Amniotic epithelial cell (primary cell): ENCODE measurements at regions not wholly inside any gene's neighbourhood (a gene's known extent, or its start where the extent isn't known, plus 50 kb on each side); places are given as distances from the start of the nearest gene placed in this dataset.
A peak's percentile ranks its signal among the peaks of the same experiment; 100 is the strongest.

Experiments used
- DNase-seq: peaks from one replicate; pipeline ENCODE4 v3.0.0-alpha.2; 2010; ENCODE audit warnings: low read depth

GRCh38 chr4:124219389-124219788, 493.1 kb downstream of the ANKRD50 start:
- no peak for DNase-seq

GRCh38 chr4:124224256-124224655, 488.3 kb downstream of the ANKRD50 start:
- DNase-seq, result no peak

DNA sequence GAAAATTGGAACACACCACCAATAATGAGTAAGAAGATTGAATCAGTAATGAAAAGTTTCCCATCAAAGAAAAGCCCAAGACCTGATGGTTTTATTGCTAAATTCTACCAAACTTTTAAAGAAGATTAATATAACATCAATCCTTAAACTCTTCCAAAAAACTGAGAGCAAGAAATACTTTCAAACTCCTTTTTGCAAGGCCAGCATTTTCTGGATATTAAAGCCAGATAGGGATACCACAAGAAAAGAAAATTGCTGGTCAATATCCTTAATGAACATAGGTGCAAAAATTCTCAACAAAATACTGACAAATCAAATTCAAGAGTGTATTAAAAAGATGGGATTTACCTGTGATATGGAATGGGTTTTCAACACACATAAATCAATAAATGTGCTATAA, 484.6 kb downstream of the ANKRD50 start:
- DNase-seq, result no peak

DNA sequence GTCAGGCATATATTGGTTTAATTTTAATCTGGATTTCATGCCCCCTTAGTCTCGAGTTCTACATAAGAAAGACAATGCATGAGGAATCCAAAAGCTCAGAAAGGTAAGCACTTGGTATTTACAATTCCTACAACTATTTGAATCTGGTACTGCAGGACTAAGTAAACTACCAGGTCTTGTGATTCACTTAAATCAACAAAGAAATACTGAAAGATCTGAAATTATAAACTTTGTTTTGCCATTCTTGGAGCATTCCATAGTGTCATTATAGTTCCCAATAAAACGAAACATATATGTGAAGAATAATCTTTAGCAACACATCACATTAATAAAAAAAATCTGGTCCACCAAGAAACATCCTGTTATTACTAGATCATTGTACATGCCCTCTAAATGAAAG, 482.3 kb downstream of the ANKRD50 start:
- no peak for DNase-seq

GRCh38 chr4:124234771-124235170, 477.8 kb downstream of the ANKRD50 start:
- peak; percentile 72 for DNase-seq

DNA sequence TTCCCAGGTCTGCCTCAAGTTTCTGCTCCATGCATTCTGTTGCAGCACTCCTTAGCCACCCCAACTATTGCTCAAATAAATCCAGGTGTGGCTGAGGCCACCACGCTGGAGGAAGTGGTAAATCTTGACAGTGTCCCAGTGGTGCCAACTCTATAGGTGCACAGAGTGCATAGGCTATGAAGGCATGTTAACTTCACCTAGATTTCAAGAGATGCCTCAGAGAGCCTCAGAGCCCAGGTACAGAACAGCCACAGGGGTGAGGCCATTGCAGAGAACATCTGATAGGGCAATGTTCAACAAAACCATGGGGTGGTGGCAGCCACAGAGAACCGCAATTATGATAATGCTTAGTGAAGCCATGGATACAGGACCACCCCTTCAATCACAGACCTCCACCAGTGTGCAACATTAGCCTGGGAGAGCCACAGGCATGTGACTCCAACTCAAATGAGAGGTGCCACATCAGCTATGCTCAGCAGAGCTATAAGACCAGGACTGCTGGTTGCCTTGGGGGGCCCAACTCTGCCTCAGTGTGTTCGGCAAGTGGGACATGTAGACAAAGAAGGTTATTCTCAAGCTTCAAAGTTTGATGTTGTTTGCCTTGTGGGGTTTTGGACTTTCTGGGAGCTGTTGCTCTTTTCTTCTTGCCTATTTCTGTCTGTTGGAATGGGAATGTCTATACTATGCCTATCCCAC, 468.7 kb downstream of the ANKRD50 start:
- no peak for DNase-seq

- DNase-seq, result peak; percentile 21
These were observed 459.5 kb downstream of the ANKRD50 start for GRCh38 chr4:124253080-124253479.

- DNase-seq, result peak; percentile 89
These were observed 450.0 kb downstream of the ANKRD50 start for GRCh38 chr4:124262211-124263179.

DNA sequence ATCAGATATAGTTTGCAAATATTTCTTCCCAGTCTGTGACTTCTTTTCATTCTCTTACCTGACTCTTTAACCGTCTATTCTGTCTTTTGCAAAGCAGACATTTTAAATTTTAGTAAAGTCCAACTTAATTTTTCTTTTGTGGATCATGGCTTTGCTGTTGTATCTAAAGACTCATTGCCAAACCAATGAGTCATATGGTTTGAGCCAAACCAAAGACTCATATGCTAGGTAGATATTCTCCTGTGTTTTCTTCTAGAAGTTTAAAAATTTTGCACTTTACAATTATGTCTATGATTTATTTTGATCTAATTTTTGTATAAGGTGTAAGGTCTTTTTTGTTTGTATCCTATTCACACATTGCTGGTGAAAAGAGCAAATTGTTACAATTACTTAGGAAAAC, 446.8 kb downstream of the ANKRD50 start:
- peak; percentile 35 for DNase-seq

DNA sequence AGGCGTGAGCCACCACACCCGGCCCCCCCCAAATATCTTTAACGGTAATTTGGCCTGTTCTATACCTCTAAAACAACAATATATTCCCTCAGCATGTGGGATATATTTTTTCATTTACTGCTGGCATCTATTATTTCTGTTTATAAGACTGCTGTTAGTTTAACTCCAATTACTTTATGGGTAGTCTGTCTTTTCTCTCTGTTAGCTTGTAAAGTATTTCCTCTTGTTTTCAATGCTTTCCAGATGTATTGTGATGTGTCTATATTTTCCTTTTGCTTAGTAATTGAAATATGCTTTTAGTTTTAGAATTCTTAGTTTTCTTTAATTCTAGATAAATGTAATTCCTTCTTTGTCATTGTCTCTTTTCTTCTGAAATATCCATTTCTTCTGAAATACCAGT, 445.8 kb downstream of the ANKRD50 start:
- no peak for DNase-seq

DNA sequence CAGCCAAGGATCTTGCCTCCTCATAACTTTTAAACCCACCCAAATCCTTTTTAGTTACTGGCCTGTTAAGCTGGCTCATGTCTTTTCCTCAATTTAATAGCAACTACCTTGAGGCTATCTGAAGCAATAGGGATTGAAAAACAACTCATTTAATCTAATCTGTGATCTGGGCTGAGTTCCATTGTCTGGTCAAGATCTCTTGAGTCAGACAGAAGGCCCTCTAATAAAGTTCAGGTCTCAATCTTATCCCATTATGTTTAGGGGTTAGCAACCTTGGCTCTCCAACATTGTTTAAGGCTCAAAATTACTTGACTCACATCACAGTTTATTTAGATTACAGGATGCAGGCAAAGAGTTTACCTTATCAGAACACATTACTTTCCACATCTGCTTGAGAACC, 436.1 kb downstream of the ANKRD50 start:
- peak; percentile 27 for DNase-seq

DNA sequence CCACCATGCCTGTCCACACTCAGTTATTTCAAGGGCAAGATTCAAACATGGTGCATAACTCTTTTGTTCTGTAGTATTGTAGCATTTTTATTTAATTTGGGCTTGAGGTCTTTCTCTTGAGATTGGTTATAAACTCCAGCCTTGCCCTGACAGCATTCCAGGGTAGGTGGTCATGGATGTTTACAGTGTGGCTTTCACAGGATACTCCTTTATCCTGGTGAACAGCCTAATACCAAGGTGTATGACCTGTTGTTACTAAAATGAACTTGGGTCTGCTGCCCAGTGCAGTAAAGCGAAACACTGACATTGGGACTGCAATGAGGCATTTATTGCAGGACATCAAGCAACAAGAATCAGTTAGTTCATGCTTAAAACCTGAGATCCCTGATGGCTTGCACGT, 434.8 kb downstream of the ANKRD50 start:
- DNase-seq, result no peak

DNA sequence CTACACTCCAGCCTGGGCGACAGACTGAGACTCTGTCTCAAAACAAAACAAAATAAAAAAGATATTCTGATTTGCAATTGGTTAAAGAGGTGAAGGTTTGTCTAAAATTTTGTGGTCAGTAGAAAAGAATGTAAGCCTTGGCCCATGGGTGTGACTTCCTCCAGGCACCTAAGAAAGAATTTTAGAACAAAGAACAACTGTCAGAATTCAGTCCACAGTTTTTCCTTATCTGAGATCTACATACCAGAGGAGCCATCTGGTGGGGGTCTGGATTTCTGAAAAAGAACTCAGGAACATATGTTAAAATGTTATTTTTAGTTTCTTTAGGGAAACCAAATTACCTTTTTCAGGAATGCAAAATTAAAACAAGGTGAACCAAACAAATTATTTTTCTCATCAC, 434.1 kb downstream of the ANKRD50 start:
- DNase-seq, result peak; percentile 68

GRCh38 chr4:124279741-124280140, 432.8 kb downstream of the ANKRD50 start:
- no peak for DNase-seq

- DNase-seq, result peak; percentile 15
These were observed 430.1 kb downstream of the ANKRD50 start for GRCh38 chr4:124282301-124282898.

GRCh38 chr4:124288706-124289486, 423.6 kb downstream of the ANKRD50 start:
- peak; percentile 76 for DNase-seq

DNA sequence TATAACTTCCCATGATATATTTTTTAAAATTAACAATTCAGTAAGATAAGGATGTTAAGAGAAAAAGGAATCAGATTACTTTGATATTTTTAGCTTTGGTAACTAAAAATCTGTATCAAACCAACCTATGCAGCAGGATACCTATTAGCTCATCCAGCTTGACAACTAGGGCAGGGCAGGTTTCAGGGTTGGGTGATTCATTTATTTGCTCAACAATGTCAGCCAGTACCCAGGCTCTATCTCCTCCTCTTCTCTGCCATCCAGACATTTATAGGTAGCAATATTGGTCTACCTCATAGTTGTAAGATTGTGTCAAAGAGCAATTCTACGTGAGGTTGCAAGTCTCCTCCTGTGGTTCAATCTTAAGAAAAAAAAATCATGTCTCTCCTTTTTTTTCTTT, 421.9 kb downstream of the ANKRD50 start:
- no peak for DNase-seq

GRCh38 chr4:124295413-124295812, 417.1 kb downstream of the ANKRD50 start:
- DNase-seq, result no peak

- no peak for DNase-seq
These were observed 407.6 kb downstream of the ANKRD50 start for GRCh38 chr4:124304941-124305340.

DNA sequence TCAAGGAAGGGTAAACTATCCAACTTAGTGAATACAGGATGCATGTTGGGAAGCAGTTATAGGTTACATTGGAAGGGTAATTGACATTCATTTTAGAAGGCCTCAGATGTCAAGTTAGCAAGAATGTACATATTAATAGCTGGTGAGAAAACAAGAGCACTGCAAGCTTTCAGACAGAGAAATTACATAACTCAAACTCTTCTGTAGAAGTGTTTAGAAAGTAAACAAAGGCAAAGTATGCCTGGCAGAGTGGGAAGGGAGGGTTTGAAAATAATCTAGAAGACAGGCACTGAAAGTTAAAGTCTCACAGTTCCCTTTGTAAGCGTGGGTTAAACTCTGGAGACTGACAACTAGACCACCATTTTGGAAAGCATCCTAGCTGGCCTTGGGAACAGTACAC, 406.2 kb downstream of the ANKRD50 start:
- DNase-seq, result no peak

DNA sequence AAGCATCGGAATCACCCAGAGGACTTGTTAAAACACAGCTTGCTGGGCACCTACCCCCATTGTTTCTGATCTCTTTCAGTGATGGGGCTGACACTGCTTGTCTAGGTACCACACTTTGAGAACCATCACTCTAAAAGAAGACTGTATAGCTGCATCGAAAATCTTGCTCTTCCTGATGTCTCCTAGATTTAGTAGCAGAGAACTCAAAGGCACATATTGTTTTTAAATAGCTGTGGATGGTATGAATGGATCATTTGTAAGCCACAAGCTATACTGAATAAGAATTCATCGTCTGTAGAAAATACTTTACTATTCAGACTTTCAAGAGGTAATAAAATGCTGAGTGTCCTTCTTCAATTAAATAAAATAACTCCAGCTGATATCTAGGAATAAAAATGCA, 405.4 kb downstream of the ANKRD50 start:
- DNase-seq, result no peak

DNA sequence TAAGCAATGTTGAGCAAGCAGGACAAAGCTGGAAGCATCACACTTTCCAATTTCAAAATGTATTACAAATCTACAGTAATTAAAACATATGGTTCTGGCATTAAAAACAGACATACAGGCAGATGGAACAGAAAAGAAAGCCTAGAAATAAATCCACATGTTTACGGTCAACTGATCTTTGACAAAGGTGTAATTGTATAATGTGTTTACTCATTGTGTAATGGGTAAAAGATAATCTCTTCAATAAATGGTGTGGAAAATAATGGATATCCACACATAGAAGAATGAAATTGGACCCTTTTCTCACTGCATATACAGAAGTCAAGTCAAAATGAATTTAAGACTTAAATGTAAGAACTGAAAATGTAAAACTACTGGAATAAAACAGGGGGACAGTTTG, 394.2 kb downstream of the ANKRD50 start:
- no peak for DNase-seq
